ENCODE measurements at regions not wholly inside any gene's neighbourhood (a gene's known extent, or its start where the extent isn't known, plus 50 kb on each side); places are given as distances from the start of the nearest gene placed in this dataset.

GRCh38 chr1:50271337-50271736 is 151.9 kb downstream of the DMRTA2 start:
- TF ChIP-seq, protein P1, sequence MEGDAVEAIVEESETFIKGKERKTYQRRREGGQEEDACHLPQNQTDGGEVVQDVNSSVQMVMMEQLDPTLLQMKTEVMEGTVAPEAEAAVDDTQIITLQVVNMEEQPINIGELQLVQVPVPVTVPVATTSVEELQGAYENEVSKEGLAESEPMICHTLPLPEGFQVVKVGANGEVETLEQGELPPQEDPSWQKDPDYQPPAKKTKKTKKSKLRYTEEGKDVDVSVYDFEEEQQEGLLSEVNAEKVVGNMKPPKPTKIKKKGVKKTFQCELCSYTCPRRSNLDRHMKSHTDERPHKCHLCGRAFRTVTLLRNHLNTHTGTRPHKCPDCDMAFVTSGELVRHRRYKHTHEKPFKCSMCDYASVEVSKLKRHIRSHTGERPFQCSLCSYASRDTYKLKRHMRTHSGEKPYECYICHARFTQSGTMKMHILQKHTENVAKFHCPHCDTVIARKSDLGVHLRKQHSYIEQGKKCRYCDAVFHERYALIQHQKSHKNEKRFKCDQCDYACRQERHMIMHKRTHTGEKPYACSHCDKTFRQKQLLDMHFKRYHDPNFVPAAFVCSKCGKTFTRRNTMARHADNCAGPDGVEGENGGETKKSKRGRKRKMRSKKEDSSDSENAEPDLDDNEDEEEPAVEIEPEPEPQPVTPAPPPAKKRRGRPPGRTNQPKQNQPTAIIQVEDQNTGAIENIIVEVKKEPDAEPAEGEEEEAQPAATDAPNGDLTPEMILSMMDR (IDR thresholded peaks at IDR 0.05; ENCODE audit: insufficient read depth, low read length), result no peak
- no peak for TF ChIP-seq POLR2AphosphoS5 (IDR thresholded peaks at IDR 0.05; ENCODE audit: low read depth)
